ENCODE measurements at regions not wholly inside any gene's neighbourhood (a gene's known extent, or its start where the extent isn't known, plus 50 kb on each side); places are given as distances from the start of the nearest gene placed in this dataset.

GRCh38 chr5:57582578-57583070, 100.0 kb upstream of the ACTBL2 start:
- H3K27ac Mint-ChIP-seq (ENCODE audit: unreplicated experiment) = no peak overlapping the region
- intact Hi-C loops (cut with micrococcal nuclease; ENCODE audit: unreplicated experiment) = no loop called here
- H3K4me1 Mint-ChIP-seq (ENCODE audit: low read depth, unreplicated experiment) = no peaks in the 10 kb centered on the region
- no peak overlapping the region for H3K4me3 Mint-ChIP-seq (ENCODE audit: low read depth, unreplicated experiment)
- no peak for DNase-seq
- H3K9me3 Mint-ChIP-seq (ENCODE audit: low read depth, unreplicated experiment) = peaks cover 10% of the 10 kb centered on the region
- BruUV-seq (replicated peaks) = no TSS peak
- TF ChIP-seq CTCF (IDR thresholded peaks at IDR 0.05; ENCODE audit: unreplicated experiment) = no peak
- CTCF ChIA-PET = no interaction called here
- H3K36me3 Mint-ChIP-seq (ENCODE audit: insufficient read depth, unreplicated experiment) = no peaks in the 10 kb centered on the region
- no peaks in the 10 kb centered on the region for H3K27me3 Mint-ChIP-seq (ENCODE audit: unreplicated experiment)

- no peak overlapping the region for H3K27ac Mint-ChIP-seq (ENCODE audit: unreplicated experiment)
- no peaks in the 10 kb centered on the region for H3K27me3 Mint-ChIP-seq (ENCODE audit: unreplicated experiment)
- H3K4me3 Mint-ChIP-seq (ENCODE audit: low read depth, unreplicated experiment) = no peak overlapping the region
- peaks cover 8% of the 10 kb centered on the region for H3K9me3 Mint-ChIP-seq (ENCODE audit: low read depth, unreplicated experiment)
- DNase-seq = no peak
- no TSS peak for BruUV-seq (replicated peaks)
- CTCF ChIA-PET = no interaction called here
- intact Hi-C loops (cut with micrococcal nuclease; ENCODE audit: unreplicated experiment) = no loop called here
- H3K4me1 Mint-ChIP-seq (ENCODE audit: low read depth, unreplicated experiment) = no peaks in the 10 kb centered on the region
- H3K36me3 Mint-ChIP-seq (ENCODE audit: insufficient read depth, unreplicated experiment) = no peaks in the 10 kb centered on the region
- TF ChIP-seq CTCF (IDR thresholded peaks at IDR 0.05; ENCODE audit: unreplicated experiment) = no peak
Measured at GRCh38 chr5:57581772-57582171, 99.2 kb upstream of the ACTBL2 start.

GRCh38 chr5:57581222-57581621, 98.6 kb upstream of the ACTBL2 start:
- Mint-ChIP-seq H3K9me3 (ENCODE audit: low read depth, unreplicated experiment) (peaks cover 8% of the 10 kb centered on the region), H3K4me3 (ENCODE audit: low read depth, unreplicated experiment) (no peak overlapping the region), H3K36me3 (ENCODE audit: insufficient read depth, unreplicated experiment) (no peaks in the 10 kb centered on the region), H3K27me3 (ENCODE audit: unreplicated experiment) (no peaks in the 10 kb centered on the region), H3K27ac (ENCODE audit: unreplicated experiment) (no peak overlapping the region), H3K4me1 (ENCODE audit: low read depth, unreplicated experiment) (no peaks in the 10 kb centered on the region)
- CTCF ChIA-PET = no interaction called here
- DNase-seq = no peak
- BruUV-seq (replicated peaks) = no TSS peak
- no peak for TF ChIP-seq CTCF (IDR thresholded peaks at IDR 0.05; ENCODE audit: unreplicated experiment)
- intact Hi-C loops (cut with micrococcal nuclease; ENCODE audit: unreplicated experiment) = no loop called here

GRCh38 chr5:57577432-57578175, 95.0 kb upstream of the ACTBL2 start:
- CTCF ChIA-PET = no interaction called here
- no peak overlapping the region for H3K27ac Mint-ChIP-seq (ENCODE audit: unreplicated experiment)
- intact Hi-C loops (cut with micrococcal nuclease; ENCODE audit: unreplicated experiment) = no loop called here
- no peaks in the 10 kb centered on the region for H3K4me1 Mint-ChIP-seq (ENCODE audit: low read depth, unreplicated experiment)
- H3K27me3 Mint-ChIP-seq (ENCODE audit: unreplicated experiment) = no peaks in the 10 kb centered on the region
- no peaks in the 10 kb centered on the region for H3K36me3 Mint-ChIP-seq (ENCODE audit: insufficient read depth, unreplicated experiment)
- no peak for DNase-seq
- H3K9me3 Mint-ChIP-seq (ENCODE audit: low read depth, unreplicated experiment) = peaks cover 3% of the 10 kb centered on the region
- no peak overlapping the region for H3K4me3 Mint-ChIP-seq (ENCODE audit: low read depth, unreplicated experiment)
- TF ChIP-seq CTCF (IDR thresholded peaks at IDR 0.05; ENCODE audit: unreplicated experiment) = no peak
- no TSS peak for BruUV-seq (replicated peaks)
